Liver (tissue), 8 donors: ENCODE measurements at regions not wholly inside any gene's neighbourhood (a gene's known extent, or its start where the extent isn't known, plus 50 kb on each side); places are given as distances from the start of the nearest gene placed in this dataset.

Experiments
- DNase-seq: peaks from one replicate; pipeline ENCODE4 v3.0.0-alpha.2; 2017; ENCODE audit warnings: low spot score
- H3K27ac ChIP-seq, 2 donors: one replicate each; pipeline ENCODE4 v1.7.0; 2013; ENCODE audit warnings: inconsistent platforms in 2 of 2, low read length in 2 of 2, control low read depth in 1 of 2, low read depth in 1 of 2, mild to moderate bottlenecking in 1 of 2
- H3K27me3 ChIP-seq, 4 donors: one replicate each; pipeline versions ENCODE4 v1.6.1 to v1.7.0; 2013; ENCODE audit warnings: low read length in 3 of 4, inconsistent platforms in 1 of 4, mild to moderate bottlenecking in 1 of 4, moderate library complexity in 1 of 4; ENCODE audit not compliant: control insufficient read depth in 4 of 4, insufficient read depth in 4 of 4
- H3K36me3 ChIP-seq, 4 donors: one replicate each; pipeline versions ENCODE4 v1.6.1 to v1.7.0; 2013; ENCODE audit warnings: low read length in 3 of 4, mild to moderate bottlenecking in 3 of 4, low read depth in 1 of 4, moderate library complexity in 1 of 4; ENCODE audit not compliant: control insufficient read depth in 4 of 4, insufficient read depth in 3 of 4
- H3K4me1 ChIP-seq, 4 donors: one replicate each; pipeline versions ENCODE4 v1.6.1 to v1.7.0; 2013; ENCODE audit warnings: low read length in 3 of 4, mild to moderate bottlenecking in 3 of 4, moderate library complexity in 1 of 4; ENCODE audit not compliant: control insufficient read depth in 4 of 4, insufficient read depth in 4 of 4
- H3K4me3 ChIP-seq, 3 donors: one replicate each; pipeline versions ENCODE4 v1.6.1 to v1.7.0; 2013; ENCODE audit warnings: low read length in 3 of 3, control low read depth in 1 of 3, low read depth in 1 of 3, mild to moderate bottlenecking in 1 of 3
- H3K9ac ChIP-seq, 2 donors: one replicate each; pipeline ENCODE4 v1.7.0; 2013; ENCODE audit warnings: low read length in 2 of 2, mild to moderate bottlenecking in 2 of 2, moderate library complexity in 2 of 2, control low read depth in 1 of 2, low read depth in 1 of 2
- H3K9me3 ChIP-seq, 4 donors: one replicate each; pipeline versions ENCODE4 v1.6.1 to v1.7.0; 2013; ENCODE audit warnings: low read length in 3 of 4; ENCODE audit not compliant: control insufficient read depth in 4 of 4
- EGR1 ChIP-seq, 2 donors: IDR thresholded peaks; 2 replicates each; pipeline ENCODE4 v1.6.1; 2016 to 2018; ENCODE audit warnings: antibody characterized with exemption in 2 of 2, low read depth in 2 of 2
- FOXA1 ChIP-seq: IDR thresholded peaks from 2 replicates; pipeline ENCODE4 v1.6.1; 2016; ENCODE audit warnings: antibody characterized with exemption
- FOXA2 ChIP-seq: IDR thresholded peaks from 2 replicates; pipeline ENCODE4 v1.6.1; 2016; ENCODE audit warnings: antibody characterized with exemption
- GABPA ChIP-seq, 2 donors: IDR thresholded peaks in 1 of 2; conservative IDR thresholded peaks in 1 of 2; 2 replicates each; pipeline ENCODE4 v1.6.1; 2016; ENCODE audit warnings: antibody characterized with exemption in 2 of 2, mild to moderate bottlenecking in 1 of 2, moderate library complexity in 1 of 2
- HNF4A ChIP-seq, 2 donors: conservative IDR thresholded peaks; 2 replicates each; pipeline ENCODE4 v1.6.1; 2016; ENCODE audit warnings: antibody characterized with exemption in 2 of 2, mild to moderate bottlenecking in 2 of 2
- HNF4G ChIP-seq: IDR thresholded peaks from 2 replicates; pipeline ENCODE4 v1.6.1; 2016; ENCODE audit warnings: antibody characterized with exemption
- JUND ChIP-seq, 2 donors: IDR thresholded peaks; 2 replicates each; pipeline ENCODE4 v1.6.1; 2016; ENCODE audit warnings: antibody characterized with exemption in 2 of 2
- NR2F2 ChIP-seq: IDR thresholded peaks from 2 replicates; pipeline ENCODE4 v1.6.1; 2016; ENCODE audit warnings: antibody characterized with exemption
- RAD21 ChIP-seq, 2 donors: IDR thresholded peaks; 2 replicates each; pipeline ENCODE4 v1.6.1; 2016; ENCODE audit warnings: antibody characterized with exemption in 2 of 2, mild to moderate bottlenecking in 2 of 2
- RXRA ChIP-seq, 2 donors: IDR thresholded peaks; 2 replicates each; pipeline ENCODE4 v1.6.1; 2017 to 2018; ENCODE audit warnings: antibody characterized with exemption in 2 of 2, mild to moderate bottlenecking in 1 of 2
- SP1 ChIP-seq: IDR thresholded peaks from 2 replicates; pipeline ENCODE4 v1.6.1; 2018; ENCODE audit warnings: antibody characterized with exemption, mild to moderate bottlenecking
- TAF1 ChIP-seq: conservative IDR thresholded peaks from 2 replicates; pipeline ENCODE4 v1.6.1; 2016; ENCODE audit warnings: antibody characterized with exemption, mild to moderate bottlenecking
- YY1 ChIP-seq: IDR thresholded peaks from 2 replicates; pipeline ENCODE4 v1.6.1; 2016; ENCODE audit warnings: antibody characterized with exemption, mild to moderate bottlenecking
- WGBS: extraction: QIAGEN DNeasy Blood & Tissue Kit; methylation state at CpG from one replicate; pipeline ENCODE4 v1.1.7; 2013; 5-methylcytosine and 5-hydroxymethylcytosine counted together
- TF ChIP-seq, protein P1 (sequence below): IDR thresholded peaks from 2 replicates; pipeline ENCODE4 v1.6.1; 2016; ENCODE audit warnings: antibody characterized with exemption, mild to moderate bottlenecking
- TF ChIP-seq, protein P2 (sequence below): IDR thresholded peaks from 2 replicates; pipeline ENCODE4 v1.6.1; 2016; ENCODE audit warnings: antibody characterized with exemption
- TF ChIP-seq, protein P3 (sequence below): fragments of 150-350 bp; IDR thresholded peaks from 2 replicates; pipeline ENCODE4 v1.5.1; 2017; ENCODE audit warnings: improper control_type of control experiment, low read depth, low read length; ENCODE audit not compliant: missing input control
- TF ChIP-seq, protein P4 (sequence below): IDR thresholded peaks from 2 replicates; pipeline ENCODE4 v1.6.1; 2016; ENCODE audit warnings: antibody characterized with exemption
- donor health status: healthy.
- donor health status: healthy.
- donor health status: healthy.
- donor health status: healthy.
- donor health status: healthy.

DNA sequence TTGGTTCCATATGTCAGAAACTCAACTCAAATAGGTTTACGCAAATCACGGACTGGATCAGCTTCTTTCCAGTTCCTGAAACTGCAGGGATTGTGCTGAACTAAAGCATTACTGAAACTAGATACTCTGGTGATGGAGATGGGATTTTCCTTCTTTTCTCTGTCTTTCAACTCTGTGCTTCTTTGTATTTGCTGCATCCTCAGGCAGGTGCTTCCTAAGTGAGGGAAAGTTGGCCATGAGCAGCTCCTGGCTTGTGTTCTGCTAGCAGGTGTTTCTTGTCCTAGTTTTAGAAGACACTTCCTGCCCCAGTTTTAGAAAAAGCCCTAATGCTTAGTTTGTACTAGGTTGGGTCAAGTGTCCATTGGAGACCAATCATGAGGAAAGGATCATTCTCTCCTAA, 86.7 kb upstream of the USP24 start:
- no peak for TF ChIP-seq RAD21 (IDR thresholded peaks at IDR 0.05)
- TF ChIP-seq, protein P1, sequence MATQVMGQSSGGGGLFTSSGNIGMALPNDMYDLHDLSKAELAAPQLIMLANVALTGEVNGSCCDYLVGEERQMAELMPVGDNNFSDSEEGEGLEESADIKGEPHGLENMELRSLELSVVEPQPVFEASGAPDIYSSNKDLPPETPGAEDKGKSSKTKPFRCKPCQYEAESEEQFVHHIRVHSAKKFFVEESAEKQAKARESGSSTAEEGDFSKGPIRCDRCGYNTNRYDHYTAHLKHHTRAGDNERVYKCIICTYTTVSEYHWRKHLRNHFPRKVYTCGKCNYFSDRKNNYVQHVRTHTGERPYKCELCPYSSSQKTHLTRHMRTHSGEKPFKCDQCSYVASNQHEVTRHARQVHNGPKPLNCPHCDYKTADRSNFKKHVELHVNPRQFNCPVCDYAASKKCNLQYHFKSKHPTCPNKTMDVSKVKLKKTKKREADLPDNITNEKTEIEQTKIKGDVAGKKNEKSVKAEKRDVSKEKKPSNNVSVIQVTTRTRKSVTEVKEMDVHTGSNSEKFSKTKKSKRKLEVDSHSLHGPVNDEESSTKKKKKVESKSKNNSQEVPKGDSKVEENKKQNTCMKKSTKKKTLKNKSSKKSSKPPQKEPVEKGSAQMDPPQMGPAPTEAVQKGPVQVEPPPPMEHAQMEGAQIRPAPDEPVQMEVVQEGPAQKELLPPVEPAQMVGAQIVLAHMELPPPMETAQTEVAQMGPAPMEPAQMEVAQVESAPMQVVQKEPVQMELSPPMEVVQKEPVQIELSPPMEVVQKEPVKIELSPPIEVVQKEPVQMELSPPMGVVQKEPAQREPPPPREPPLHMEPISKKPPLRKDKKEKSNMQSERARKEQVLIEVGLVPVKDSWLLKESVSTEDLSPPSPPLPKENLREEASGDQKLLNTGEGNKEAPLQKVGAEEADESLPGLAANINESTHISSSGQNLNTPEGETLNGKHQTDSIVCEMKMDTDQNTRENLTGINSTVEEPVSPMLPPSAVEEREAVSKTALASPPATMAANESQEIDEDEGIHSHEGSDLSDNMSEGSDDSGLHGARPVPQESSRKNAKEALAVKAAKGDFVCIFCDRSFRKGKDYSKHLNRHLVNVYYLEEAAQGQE: no peak
- TF ChIP-seq EGR1 (IDR thresholded peaks at IDR 0.05; ENCODE audit: low read depth in 2 of 2): no peak
- TF ChIP-seq, protein P2, sequence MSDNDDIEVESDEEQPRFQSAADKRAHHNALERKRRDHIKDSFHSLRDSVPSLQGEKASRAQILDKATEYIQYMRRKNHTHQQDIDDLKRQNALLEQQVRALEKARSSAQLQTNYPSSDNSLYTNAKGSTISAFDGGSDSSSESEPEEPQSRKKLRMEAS: no peak
- no peak for TF ChIP-seq SP1
- no peak for DNase-seq
- Histone ChIP-seq H3K36me3 (no peaks in the 10 kb centered on the region), H3K9ac (no peak overlapping the region), H3K4me3 (no peak overlapping the region), H3K9me3 (no peaks in the 10 kb centered on the region), H3K27ac (no peak overlapping the region), H3K4me1 (no peaks in the 10 kb centered on the region), H3K27me3 (no peaks in the 10 kb centered on the region)
- WGBS: 91% methylated on average over 2 of the region's 2 CpGs

DNA sequence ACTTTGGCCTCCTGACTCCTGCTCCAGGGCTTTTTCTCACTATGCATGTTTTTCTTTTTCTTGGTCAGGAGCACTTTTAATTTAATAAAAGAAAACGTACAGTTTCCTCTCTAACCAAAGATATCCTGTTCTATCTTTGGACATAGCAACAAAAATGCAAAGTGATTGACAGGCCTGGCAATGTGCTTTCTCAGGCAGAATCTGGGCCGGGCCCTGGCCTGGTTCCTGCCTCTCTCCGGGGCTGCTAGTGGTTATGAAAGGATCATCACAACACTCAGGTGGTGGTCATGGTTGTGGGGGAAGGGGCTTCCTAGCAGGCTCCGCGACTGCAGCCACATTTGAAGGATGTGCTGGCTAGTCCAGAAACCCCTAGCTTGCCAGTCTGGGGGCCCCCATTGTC, 85.8 kb upstream of the USP24 start:
- no peaks in the 10 kb centered on the region for H3K27me3 ChIP-seq
- WGBS: 73% methylated on average over 5 of the region's 5 CpGs
- H3K27ac ChIP-seq: no peak overlapping the region
- no peaks in the 10 kb centered on the region for H3K4me1 ChIP-seq
- H3K36me3 ChIP-seq: no peaks in the 10 kb centered on the region
- H3K9me3 ChIP-seq: no peaks in the 10 kb centered on the region
- H3K9ac ChIP-seq: no peak overlapping the region
- TF ChIP-seq SP1 (no peak), NR2F2 (no peak), HNF4A (conservative IDR thresholded peaks at IDR 0.05) (no peak), FOXA2 (no peak), HNF4G (no peak), TAF1 (no peak)
- DNase-seq: no peak
- H3K4me3 ChIP-seq: no peak overlapping the region

DNA sequence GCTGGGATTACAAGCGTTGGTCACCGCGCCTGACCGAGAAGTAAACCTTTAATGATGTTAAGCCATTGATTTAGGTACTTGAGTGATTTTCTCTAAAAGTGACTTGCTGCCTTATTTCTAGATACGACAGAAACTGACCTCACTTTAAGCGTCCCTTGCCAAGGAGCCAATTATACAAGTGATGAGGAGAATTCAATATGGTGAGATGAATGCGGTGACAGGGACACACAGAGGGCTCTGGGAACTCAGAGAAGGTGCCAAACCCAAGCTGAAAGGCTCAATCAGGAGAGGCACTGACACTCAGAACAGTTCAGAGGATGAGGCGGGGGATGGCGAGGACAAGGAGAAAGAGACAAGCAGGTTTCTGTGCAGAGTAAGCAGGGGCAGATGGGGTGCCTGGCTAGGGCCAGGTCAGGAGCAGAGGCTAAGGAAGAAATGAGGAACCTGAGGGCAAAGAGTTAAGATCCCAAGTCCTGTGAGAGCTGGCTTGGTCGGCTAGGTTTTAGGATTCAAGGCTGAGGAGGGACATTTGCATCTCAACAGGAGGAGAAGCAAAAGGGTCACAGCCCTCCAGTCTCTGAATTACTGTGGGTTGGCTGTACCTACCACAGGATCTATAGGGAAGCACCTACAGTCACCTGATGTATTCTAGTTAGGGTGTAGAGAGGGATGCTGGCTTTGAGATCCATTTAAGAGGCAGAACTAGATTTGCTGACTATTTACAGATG, 83.2 kb upstream of the USP24 start:
- no peak overlapping the region for H3K4me3 ChIP-seq
- no peak overlapping the region for H3K9ac ChIP-seq
- no peak overlapping the region for H3K27ac ChIP-seq
- no peaks in the 10 kb centered on the region for H3K9me3 ChIP-seq
- no peak for DNase-seq
- H3K36me3 ChIP-seq: no peaks in the 10 kb centered on the region
- no peaks in the 10 kb centered on the region for H3K4me1 ChIP-seq
- no peaks in the 10 kb centered on the region for H3K27me3 ChIP-seq
- 92% methylated on average over 10 of the region's 10 CpGs for WGBS
- TF ChIP-seq GABPA (IDR thresholded peaks at IDR 0.05 in 1 of 2, conservative IDR thresholded peaks at IDR 0.05 in 1 of 2) (no peak), RXRA (IDR thresholded peaks at IDR 0.05) (no peak), HNF4A (conservative IDR thresholded peaks at IDR 0.05) (no peak), SP1 (no peak), FOXA2 (no peak), JUND (IDR thresholded peaks at IDR 0.05) (no peak), EGR1 (IDR thresholded peaks at IDR 0.05; ENCODE audit: low read depth in 2 of 2) (no peak), RAD21 (IDR thresholded peaks at IDR 0.05) (no peak), YY1 (no peak), HNF4G (no peak), FOXA1 (no peak), NR2F2 (no peak)
- TF ChIP-seq, protein P3, sequence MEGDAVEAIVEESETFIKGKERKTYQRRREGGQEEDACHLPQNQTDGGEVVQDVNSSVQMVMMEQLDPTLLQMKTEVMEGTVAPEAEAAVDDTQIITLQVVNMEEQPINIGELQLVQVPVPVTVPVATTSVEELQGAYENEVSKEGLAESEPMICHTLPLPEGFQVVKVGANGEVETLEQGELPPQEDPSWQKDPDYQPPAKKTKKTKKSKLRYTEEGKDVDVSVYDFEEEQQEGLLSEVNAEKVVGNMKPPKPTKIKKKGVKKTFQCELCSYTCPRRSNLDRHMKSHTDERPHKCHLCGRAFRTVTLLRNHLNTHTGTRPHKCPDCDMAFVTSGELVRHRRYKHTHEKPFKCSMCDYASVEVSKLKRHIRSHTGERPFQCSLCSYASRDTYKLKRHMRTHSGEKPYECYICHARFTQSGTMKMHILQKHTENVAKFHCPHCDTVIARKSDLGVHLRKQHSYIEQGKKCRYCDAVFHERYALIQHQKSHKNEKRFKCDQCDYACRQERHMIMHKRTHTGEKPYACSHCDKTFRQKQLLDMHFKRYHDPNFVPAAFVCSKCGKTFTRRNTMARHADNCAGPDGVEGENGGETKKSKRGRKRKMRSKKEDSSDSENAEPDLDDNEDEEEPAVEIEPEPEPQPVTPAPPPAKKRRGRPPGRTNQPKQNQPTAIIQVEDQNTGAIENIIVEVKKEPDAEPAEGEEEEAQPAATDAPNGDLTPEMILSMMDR: no peak
- TF ChIP-seq, protein P2: no peak
- TF ChIP-seq, protein P4, sequence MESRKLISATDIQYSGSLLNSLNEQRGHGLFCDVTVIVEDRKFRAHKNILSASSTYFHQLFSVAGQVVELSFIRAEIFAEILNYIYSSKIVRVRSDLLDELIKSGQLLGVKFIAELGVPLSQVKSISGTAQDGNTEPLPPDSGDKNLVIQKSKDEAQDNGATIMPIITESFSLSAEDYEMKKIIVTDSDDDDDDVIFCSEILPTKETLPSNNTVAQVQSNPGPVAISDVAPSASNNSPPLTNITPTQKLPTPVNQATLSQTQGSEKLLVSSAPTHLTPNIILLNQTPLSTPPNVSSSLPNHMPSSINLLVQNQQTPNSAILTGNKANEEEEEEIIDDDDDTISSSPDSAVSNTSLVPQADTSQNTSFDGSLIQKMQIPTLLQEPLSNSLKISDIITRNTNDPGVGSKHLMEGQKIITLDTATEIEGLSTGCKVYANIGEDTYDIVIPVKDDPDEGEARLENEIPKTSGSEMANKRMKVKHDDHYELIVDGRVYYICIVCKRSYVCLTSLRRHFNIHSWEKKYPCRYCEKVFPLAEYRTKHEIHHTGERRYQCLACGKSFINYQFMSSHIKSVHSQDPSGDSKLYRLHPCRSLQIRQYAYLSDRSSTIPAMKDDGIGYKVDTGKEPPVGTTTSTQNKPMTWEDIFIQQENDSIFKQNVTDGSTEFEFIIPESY: no peak
